ENCODE measurements at regions not wholly inside any gene's neighbourhood (a gene's known extent, or its start where the extent isn't known, plus 50 kb on each side); places are given as distances from the start of the nearest gene placed in this dataset.

GRCh38 chr2:52070665-52071064 is 1038.7 kb upstream of the NRXN1 start:
- H2AFZ ChIP-seq (ENCODE audit: low read length): no peak overlapping the region
- no peak for DNase-seq
- TF ChIP-seq EZH2phosphoT487 (IDR thresholded peaks at IDR 0.05; ENCODE audit: low read length) (no peak), EZH2 (optimal IDR thresholded peaks at IDR 0.05; ENCODE audit: low read depth, low read length) (no peak), CTCF (IDR thresholded peaks at IDR 0.05; ENCODE audit: low read length) (no peak)

DNA sequence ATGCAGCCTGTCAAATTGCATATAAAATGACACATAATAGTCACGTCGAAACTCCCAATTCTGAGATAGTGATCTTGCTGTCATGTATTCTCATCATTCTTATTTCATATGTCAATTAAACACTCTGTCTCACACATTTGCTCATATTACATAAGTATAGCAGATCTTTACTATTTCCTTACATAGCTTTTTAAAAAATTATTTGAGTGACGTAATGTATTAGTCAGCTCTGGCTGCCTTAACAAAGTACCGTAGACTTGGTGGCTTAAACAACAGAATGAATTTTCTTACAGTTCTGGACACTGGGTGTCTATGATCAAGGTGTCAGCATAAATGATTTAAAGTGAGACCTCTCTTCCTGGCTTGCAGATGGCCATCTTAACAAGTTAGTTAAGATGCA is 1032.3 kb upstream of the NRXN1 start:
- Histone ChIP-seq H3K4me1 (ENCODE audit: low read length) (no peaks in the 10 kb centered on the region), H3K9ac (ENCODE audit: low read length) (no peak overlapping the region), H3K36me3 (replicated peaks; ENCODE audit: insufficient read depth, low read length) (no peaks in the 10 kb centered on the region), H3K9me3 (replicated peaks; ENCODE audit: insufficient read depth, low read length) (no peaks in the 10 kb centered on the region), H3F3A (ENCODE audit: insufficient read depth, low read length) (no peaks in the 10 kb centered on the region), H3K79me2 (ENCODE audit: low read length) (no peaks in the 10 kb centered on the region), H4K20me1 (ENCODE audit: insufficient read depth, low read length) (no peaks in the 10 kb centered on the region), H2AFZ (ENCODE audit: low read length) (no peak overlapping the region), H3K27ac (ENCODE audit: low read length) (no peak overlapping the region), H3K9me2 (replicated peaks; ENCODE audit: insufficient read depth, low read length) (no peaks in the 10 kb centered on the region), H3K4me3 (ENCODE audit: low read length) (no peak overlapping the region), H3K27me3 (replicated peaks; ENCODE audit: insufficient read depth, low read length) (no peaks in the 10 kb centered on the region), H3K4me2 (ENCODE audit: low read depth, low read length) (no peak overlapping the region)
- no peak for DNase-seq
- no peak for TF ChIP-seq EZH2phosphoT487 (IDR thresholded peaks at IDR 0.05; ENCODE audit: low read length)
- no peak for TF ChIP-seq EZH2 (optimal IDR thresholded peaks at IDR 0.05; ENCODE audit: low read depth, low read length)
- TF ChIP-seq CTCF (IDR thresholded peaks at IDR 0.05; ENCODE audit: low read length): no peak

More at GRCh38 chr2:52070665-52071064, 1038.7 kb upstream of the NRXN1 start:
- H3K4me3 ChIP-seq (ENCODE audit: low read length): no peak overlapping the region
- H3K4me2 ChIP-seq (ENCODE audit: low read depth, low read length): no peak overlapping the region
- H3K9me3 ChIP-seq (replicated peaks; ENCODE audit: insufficient read depth, low read length): no peaks in the 10 kb centered on the region
- no peaks in the 10 kb centered on the region for H3K9me2 ChIP-seq (replicated peaks; ENCODE audit: insufficient read depth, low read length)
- no peaks in the 10 kb centered on the region for H3K4me1 ChIP-seq (ENCODE audit: low read length)
- no peak overlapping the region for H3K9ac ChIP-seq (ENCODE audit: low read length)
- no peaks in the 10 kb centered on the region for H3K79me2 ChIP-seq (ENCODE audit: low read length)
- no peaks in the 10 kb centered on the region for H3F3A ChIP-seq (ENCODE audit: insufficient read depth, low read length)
- H4K20me1 ChIP-seq (ENCODE audit: insufficient read depth, low read length): no peaks in the 10 kb centered on the region
- H3K36me3 ChIP-seq (replicated peaks; ENCODE audit: insufficient read depth, low read length): no peaks in the 10 kb centered on the region
- no peaks in the 10 kb centered on the region for H3K27me3 ChIP-seq (replicated peaks; ENCODE audit: insufficient read depth, low read length)
- no peak overlapping the region for H3K27ac ChIP-seq (ENCODE audit: low read length)

DNA sequence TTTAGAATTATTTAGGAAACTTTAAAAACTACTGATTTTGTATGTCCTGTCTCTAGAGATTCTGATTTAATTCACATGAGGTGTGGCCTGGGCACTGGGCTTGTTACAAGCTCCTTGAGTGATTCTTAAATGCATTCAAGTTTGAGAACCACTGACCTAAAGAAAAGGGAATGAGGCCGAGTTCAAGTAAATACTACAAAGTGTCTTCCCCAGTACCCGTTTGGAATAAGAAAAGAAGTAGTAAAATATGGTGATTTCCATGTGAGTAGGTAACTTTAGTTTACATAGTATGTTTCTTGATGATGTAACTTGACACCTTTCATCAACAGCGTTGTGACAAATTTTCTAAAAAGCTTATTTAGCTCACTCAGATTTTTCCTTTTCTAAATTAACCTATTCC is 1022.9 kb upstream of the NRXN1 start:
- TF ChIP-seq CTCF (IDR thresholded peaks at IDR 0.05; ENCODE audit: low read length): no peak
- Histone ChIP-seq H4K20me1 (ENCODE audit: insufficient read depth, low read length) (no peaks in the 10 kb centered on the region), H3K27me3 (replicated peaks; ENCODE audit: insufficient read depth, low read length) (no peaks in the 10 kb centered on the region), H3K9ac (ENCODE audit: low read length) (no peak overlapping the region), H3K9me2 (replicated peaks; ENCODE audit: insufficient read depth, low read length) (no peaks in the 10 kb centered on the region), H3K9me3 (replicated peaks; ENCODE audit: insufficient read depth, low read length) (no peaks in the 10 kb centered on the region), H3K4me2 (ENCODE audit: low read depth, low read length) (no peak overlapping the region), H3F3A (ENCODE audit: insufficient read depth, low read length) (no peaks in the 10 kb centered on the region), H3K79me2 (ENCODE audit: low read length) (no peaks in the 10 kb centered on the region), H3K4me3 (ENCODE audit: low read length) (no peak overlapping the region), H3K36me3 (replicated peaks; ENCODE audit: insufficient read depth, low read length) (no peaks in the 10 kb centered on the region), H3K4me1 (ENCODE audit: low read length) (no peaks in the 10 kb centered on the region), H3K27ac (ENCODE audit: low read length) (no peak overlapping the region), H2AFZ (ENCODE audit: low read length) (no peak overlapping the region)
- no peak for DNase-seq
